ENCODE measurements at regions not wholly inside any gene's neighbourhood (a gene's known extent, or its start where the extent isn't known, plus 50 kb on each side); places are given as distances from the start of the nearest gene placed in this dataset.

DNA sequence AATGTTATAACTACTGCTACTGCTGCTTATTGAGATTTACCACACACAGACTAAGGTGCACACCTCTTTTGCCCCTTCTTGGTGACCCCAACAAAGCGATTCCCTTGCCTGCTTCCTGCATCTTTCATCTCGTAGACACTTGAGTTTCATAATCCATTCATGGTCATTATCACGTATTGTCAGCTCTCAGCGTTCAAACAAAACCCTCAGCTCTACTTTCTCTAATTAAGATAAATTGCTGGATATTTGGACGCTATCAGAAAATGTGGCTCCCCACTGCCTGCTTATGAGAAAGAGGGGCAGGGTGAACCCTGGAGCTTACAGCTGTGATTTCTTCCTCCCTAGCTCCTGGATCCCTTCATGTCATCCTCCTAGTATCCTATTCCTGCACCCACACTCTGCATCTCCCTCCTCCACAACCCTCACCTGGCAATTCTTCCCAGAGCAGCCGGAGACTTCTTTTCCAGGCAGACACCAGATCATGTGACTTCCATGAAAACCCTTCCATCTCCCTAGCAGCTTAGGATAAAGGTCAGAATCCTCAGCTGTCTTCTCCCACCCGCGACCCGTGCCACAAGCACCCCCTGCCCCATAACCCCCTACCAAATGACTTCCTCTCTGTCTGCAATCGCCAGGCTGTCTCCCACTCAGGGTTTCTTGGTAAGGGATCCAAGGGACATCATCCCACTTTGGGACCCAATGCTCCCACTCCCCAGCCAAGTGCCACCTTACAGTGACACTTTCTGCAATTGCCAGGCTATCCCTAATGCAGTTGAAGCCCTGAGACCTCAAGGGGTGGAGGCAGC lies 146.5 kb downstream of the NSG2 start:
- DNase-seq = no peak

DNA sequence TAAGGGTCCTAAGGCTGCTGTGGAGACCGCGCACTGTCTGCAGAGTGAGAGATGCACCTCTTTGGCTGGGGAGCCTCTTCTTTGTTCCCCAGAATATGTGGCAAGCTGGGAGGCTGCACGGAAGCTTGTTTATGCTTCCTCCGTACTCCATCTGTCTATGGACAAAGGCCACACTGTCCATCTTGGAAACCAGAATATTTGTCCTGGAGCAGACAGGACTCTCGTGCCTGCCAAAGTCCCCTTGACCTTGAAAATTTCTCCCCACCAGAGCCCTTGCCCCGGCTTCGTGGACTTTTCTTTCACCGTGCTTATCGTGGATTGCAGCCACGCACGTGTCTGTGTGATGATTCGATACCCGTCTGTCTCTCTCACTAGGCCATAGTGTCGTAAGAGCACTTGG lies 147.4 kb downstream of the NSG2 start:
- DNase-seq = no peak

DNA sequence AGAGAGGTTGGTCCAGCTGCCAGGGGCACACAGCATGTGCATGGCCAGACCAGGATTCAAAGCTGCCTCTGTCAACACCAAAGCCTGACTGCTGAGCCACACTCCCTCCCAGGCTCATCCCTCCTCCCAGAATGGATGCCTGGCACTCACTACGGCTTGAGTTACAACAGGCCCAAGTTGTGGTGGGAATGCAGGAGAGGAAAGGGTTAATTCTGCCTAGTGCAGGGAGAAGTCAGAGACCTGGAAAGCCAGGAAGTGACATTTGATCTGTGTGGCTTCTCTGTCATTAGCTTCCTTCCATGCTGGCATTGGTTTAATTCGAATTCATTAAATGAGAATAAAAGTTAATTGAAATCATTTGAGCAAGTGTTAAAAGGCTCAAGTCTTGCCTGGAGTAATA lies 150.0 kb downstream of the NSG2 start:
- no peak for DNase-seq

DNA sequence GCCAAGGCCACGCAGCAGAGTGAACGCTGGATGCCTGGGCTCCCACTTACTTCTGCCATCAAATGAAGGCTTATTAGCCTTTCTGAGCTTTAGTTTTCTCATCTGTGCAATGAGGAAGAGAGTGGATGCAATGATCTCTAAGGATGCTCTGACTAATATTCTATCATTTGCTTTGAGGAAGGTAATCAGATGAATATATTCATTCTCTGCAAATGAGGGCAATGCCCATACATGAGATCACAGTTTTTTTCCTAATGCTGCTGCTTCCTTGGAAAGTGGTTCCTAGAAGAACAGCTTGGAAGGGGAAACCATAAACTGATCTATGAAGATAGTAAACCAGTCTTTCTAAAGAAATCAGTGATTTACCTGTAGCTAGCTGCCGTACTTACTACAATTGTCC lies 152.4 kb downstream of the NSG2 start:
- DNase-seq = no peak

DNA sequence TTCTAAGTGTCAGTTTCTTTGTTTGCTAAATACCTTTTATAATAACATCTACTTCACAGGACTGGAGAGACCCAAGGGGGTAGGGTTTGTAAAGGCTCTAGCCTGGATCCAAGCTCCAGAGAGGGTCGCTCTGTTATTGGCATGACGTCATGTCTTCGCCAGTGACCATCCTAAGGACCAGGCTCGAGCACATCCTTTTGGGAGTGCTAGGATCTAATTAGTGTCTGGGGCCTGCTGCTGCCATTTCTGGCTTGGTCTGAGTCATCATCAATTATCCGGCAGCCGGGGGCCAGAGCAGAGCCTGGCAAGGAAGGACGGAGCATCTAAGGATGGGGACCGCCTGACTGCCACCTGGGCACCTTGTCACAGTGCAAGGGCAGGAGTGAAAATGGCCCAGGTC lies 153.0 kb downstream of the NSG2 start:
- no peak for DNase-seq

DNA sequence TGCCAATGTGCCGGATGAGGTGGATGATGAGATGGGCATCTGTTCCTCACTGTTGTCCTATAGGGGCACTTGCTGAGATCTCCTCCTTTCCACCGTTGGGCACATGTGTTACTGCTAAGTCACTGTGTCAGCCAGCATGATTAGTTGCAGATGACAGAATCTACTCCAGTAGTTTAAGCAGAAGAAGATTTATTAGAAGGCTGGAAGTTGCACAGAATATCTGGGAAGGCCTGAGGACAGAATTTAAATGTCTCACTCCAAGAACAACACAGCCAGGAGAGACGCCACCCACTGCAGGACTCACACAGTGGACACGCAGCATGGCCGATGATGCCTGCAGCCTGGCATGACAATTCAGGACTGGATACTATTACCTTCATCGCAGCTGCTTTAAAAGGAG lies 157.5 kb downstream of the NSG2 start:
- no peak for DNase-seq

DNA sequence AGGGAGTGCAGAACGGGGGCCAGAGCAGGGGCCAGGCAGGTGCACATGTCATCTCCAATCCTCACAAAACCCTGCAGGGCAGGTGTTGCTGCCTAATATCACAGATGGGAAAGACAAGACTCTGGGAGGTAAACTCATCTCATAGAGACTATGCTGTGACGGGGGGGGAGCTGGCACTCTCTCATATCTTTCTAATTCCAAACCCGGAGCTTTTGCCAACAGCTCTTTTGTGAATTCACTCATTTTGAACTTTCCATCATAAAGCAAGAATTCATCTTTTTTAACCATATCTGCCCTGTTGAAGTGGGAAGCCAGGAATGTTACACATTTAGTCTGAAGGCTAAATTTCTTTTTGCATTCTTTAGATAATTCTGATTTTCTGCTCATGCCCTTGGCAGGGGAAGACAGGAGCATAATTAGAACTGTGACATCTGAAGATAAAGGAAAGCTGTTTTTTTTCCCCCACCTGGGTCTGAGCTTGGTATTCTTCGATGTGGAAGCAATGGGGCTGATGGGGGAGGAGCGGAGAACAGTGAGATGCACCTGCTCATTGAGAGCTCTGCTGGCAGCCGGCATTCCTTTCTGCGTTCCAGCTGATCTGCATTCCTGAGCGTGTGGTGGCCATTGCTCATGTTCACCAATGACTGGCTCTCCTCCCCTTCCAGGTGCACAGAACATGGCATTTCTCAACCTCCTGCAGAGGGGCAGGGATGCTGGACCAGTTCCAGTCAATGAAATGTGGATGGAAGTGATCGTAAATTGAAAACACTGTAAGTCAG lies 159.2 kb downstream of the NSG2 start:
- no peak for DNase-seq

DNA sequence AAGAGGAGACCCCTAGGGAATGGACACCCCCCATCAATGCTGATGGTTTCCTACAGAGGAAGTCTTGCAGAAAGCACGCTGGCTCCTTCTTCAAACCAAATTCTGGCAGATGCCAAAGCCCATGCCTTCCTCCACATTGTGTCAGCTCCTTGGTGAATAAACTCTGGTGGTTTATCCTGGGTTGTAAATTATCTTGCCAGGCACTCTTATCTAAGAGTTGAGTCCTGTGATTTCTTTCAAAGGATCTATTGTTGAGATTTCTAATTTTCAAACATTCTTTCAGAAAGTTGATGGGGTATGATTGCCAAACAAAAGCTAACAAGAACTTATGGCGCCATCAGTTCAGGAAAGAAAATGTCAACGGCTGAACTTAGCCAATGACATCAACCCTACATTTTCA lies 160.4 kb downstream of the NSG2 start:
- DNase-seq = no peak

DNA sequence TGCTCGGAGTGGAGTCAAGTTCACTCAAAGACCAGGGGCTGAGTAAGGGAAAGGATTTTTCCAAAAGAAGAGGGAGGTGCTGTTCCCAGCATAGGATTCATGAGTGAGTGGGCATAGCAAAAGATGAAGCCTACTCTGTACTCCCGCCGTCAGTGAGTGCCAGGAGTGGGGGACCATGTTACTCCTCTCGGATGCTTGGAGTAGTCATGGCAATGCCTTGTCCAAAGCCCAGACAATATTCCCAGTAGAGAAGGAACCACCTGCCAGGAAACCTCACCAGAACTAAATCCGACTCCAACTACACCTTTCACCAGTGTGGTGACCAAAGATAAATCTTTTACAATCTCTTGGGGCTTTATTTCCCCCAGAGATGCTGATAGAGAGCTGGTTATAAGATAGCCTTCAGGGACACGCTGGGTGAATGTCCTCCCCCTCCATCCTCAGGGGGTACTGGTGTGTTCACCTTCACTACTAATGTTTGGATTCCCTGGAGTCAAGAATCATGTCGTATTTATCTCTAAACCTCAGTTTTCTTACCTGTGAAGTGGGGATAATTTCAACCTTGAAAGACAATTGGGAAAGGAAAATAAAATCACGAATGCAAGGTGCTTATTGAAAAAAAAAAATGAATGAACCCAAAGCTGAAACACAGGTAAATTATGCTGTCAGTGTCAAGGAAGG lies 165.2 kb downstream of the NSG2 start:
- DNase-seq = no peak

DNA sequence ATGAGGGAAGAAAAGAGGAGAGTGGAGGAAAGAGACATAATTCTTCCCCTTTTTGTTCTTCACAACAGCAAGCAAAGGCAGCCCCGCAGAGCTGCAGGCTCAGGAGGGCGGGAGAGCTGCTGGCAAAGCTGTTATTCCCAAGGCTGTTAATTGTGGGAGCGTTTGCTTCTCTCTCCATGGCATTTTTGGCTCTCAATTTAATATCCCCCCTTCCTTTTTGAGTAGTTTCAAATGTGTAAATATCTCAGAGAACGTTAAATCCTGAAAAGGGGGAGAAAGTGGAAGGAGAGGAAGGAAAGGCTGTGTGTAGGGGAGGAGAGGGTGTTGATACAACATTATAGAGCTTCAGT lies 165.7 kb downstream of the NSG2 start:
- DNase-seq = no peak

DNA sequence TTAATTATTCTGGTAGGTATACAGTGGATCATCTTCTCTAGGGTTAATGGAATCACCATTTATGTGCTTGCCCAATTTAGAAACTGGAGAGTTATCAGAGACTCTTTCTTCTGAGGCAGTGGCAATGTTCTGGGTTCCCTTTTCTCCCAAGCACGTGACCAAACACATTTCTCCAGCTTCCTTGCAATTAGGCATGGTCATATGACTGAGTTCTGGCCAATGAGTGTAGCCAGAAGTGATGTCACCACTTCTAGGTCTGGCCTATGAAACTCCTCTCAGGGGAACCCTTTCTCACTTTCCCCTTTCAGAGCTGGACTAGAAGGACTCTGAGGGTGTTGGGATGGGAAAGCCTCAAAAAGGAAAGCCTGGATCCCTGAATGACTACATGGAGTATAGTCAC lies 172.0 kb downstream of the NSG2 start:
- no peak for DNase-seq

DNA sequence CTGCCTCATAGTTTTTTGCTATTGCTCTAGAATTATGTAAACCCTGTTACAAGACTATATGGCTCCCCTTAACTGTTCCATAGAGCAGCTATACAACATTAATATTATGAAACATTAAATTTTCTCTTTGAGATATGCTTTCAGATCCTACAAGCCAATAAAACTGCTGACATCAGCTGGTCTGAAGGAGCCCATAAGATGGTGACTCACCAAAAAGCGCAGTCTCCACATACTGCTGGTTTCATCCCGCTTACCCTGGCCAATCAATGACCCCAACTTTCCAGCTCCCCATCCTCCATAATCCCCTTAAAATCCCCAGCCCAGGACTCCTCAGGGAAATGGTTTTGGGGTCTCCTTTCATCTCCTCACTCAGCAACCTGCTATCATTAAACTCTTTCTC lies 172.7 kb downstream of the NSG2 start:
- DNase-seq = no peak

DNA sequence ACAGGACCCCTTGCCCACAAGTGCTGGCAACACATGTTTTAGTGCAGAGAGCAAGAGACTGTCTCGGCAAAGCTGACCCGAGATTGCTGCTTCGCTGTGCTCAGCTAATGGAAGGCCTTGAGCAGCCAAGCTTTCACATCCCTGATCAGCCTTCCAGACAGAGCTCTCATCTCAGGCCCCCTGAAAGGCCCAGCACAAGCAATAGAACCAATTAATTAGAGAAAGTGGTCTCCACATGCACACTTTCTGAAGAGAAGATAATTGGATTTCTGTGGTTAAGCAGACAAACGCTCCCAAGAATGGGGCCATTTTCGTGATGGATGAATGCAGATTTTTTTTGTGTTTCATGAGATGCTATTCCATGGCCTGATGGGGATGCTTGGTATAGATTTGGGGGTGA lies 174.9 kb downstream of the NSG2 start:
- DNase-seq = no peak

DNA sequence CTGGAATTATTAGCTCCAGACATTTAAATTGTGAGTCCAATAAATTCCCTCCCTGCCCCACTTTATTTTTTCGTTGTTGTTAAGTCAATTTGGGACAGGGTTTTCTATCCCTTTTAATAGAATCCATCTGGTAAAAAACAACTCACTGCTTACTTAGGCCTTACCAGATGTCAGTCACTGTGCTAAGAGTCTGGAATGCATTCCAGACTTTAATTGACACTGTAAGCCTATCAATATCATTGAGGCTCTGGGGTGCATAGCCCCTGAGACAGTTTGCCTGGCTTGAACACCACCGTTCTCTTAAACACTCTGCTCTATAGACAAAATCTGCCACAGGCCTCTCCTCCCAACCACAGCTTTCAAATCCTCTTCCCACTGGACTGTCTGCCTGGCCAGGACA lies 175.9 kb downstream of the NSG2 start:
- no peak for DNase-seq

DNA sequence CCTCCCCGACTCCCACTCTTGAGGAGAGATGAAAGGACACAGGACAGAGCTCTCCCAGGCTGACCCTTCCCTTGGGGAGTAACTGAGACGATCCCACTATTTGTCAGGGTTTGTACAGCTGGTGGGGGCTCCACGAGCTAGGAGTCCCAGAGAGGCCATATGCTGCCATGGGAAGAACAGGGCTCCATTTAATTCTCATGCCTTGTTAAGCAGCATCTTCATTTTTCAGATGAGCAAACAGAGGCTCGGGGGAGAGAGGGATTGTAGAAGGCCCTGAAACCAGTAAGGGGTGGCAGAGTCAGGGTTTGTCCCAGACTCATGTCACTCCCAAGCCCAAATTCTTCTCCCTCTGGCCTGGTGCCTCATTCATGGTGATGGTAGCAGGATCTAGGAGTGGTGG lies 176.4 kb downstream of the NSG2 start:
- no peak for DNase-seq

DNA sequence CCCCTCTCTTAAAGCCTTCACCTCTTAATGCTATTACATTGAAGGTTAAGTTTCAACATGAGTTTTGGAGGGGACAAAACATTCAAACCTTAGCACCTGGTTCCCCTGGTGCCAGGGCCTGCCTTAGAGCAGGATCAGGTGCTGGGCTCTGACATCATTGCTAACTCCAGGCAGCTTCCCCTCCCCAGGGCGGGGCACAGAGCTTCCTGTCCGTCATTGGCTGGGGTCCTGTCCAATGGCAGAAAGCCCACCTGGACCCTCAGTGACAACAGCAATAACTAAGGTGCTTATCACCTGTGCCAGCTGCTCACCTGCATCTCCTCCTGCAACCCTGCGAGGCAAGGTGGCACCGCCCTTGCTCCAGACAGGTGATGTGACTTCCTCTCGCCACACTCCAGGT lies 177.4 kb downstream of the NSG2 start:
- no peak for DNase-seq

DNA sequence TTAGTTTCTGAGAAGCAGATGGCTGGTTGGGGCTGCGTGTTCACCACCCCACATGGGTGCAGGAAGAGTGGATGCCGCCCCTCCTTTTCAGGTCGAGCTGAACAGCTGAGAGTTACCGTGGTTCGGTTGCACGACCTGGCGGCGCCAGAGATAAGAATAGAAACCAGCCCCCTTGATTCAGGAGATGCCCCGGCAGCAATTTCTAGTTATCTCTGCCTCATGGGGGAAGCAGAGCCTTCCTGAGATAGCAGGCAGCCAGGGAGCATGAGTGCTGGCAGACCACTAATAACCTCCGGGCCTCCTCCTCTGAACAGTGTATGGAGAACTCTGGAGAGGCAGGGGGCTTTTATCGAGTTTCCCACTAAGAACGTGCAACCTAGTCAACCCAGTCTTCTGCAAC lies 177.8 kb downstream of the NSG2 start:
- no peak for DNase-seq

DNA sequence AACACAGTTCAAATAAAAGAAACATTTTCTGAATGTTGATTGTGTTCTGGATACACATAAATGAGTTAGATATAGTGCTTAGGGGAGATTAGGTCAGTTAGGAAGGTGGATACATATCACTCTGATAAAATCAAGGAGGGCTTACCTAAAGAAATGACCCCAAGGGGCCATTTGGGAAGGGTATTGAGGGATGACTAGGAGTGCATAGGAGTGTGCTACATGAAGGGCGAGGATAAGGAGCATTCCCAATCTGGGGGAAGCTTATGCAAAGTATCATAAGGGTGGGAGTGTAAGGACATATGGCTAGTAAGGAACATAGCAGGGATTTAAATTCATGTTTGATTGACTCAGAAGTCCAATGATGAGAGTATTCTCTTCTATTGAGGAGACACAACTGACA lies 183.6 kb downstream of the NSG2 start:
- DNase-seq = no peak

DNA sequence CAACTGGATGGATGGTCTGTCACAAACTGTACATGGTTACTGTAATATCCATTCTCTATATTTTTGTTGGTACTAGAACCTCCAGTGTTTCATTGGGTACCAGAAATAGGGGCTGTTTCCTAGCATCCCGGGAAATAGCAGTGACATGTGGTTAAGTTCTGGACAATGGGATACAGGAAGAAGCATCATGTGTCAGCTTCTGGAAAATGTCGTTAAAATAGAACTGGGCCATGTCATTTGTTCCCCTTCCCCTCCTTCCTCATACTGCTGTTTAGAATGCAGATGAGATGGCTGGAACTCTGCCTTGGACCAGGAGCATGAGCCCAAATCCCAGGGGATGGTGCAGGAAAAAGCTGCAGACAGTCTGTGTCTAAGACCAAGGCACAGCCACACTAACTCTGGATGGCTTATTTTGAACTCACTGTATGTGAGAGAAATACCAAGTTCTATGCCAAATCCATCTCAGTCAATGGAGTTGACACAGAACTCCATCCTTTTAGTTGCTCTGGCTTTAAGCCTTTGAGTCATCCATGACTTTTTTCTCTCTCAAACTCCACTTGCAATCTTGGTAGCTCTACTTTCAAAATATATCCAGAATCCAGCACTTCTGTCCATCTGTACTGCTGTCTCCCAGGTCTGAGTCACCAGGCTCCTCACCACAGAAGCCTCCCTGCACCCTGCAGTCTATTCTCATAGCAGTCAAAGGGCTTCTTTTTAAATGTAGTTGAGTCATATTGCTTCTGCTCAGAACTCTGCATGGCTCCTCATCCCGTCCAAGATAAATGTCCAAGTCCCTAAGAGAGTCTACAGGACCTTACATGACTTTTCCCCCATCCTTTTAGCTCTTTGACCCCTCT lies 184.2 kb downstream of the NSG2 start:
- DNase-seq = no peak

DNA sequence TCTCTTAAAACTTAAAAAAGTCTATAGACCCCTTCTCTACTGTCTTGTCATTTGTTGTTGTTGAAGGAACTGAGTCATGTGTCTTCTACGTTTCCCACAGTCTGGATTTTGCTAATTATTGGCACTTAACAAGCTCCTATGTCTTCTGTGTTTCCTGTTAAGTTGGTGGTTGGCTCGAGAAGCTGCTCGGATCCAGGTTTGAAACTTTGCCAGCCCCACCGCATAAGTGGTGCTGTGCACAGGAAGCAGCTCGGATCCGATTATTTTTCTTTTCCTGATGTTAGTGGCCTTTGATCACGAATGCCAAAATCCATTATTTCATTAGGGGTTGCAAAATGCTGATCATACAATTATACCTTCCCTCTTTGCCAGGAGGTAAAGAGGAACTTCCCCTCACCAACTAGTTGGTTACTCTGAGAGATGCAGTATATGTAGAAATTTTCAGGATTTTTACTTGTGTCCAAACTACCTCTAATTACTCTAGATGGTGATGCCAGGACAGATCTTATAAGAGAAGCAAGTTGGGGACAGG lies 186.5 kb downstream of the NSG2 start:
- no peak for DNase-seq

DNA sequence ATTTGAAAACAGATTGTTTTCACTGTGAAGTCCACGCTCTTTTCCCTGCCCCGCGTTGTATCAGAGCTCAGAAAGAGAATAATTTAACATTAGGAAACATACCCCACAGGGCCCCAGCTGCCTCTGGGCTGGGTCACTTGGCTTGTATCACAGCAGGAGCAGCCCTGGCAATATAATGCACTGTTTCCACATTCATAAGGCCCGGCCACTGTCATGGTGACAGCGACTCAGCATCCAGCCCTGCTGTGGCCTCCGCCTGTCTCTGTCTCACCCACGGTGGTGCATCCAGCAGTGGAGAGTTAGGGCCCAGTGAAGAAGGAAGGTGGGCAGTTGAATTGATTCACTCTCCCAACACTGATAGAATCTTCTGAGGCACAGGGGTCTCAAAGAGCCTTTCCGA lies 188.9 kb downstream of the NSG2 start:
- DNase-seq = no peak

DNA sequence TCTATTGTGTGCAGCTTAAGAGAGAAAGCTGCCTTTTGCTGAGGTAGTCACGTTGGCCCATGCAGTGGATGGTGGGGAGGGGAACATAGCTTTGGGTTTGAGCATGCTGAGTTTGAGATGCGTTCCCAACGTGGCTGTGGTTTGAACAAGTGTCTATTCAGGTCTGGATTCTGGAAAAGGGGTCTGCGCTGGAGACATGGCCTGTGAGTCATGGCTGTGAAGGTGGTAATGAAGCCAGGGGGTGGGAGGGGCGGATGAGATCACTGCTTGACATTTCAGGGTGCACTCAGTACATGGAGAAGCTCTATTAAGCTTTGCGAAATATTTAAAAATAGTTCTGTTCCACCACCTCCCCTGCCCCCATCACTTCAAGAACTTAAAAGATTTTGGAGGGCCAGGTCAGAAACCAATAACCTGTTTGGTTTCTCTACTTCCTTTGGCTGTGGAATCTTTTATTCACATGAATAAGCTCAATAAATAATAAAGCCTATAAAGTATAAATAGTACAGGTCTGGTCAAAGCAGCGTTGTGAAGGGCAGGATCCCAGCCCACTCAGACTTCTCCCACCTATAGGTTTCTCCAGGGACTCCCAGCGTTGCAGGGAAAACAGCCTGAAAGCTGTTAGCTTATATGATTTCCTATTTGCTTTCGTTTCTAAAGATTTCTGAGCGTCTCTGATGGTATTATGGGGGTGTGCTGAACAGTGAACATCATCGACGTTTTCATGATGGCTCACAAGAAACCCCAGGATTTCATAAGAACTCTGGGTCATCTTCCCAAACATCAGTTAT lies 189.9 kb downstream of the NSG2 start:
- DNase-seq = no peak
